IMR-90 (cell line): ENCODE measurements at regions not wholly inside any gene's neighbourhood (a gene's known extent, or its start where the extent isn't known, plus 50 kb on each side); places are given as distances from the start of the nearest gene placed in this dataset.
A peak's percentile ranks its signal among the peaks of the same experiment; 100 is the strongest.

Experiments used
- ATAC-seq: fragments of 200-7000 bp; cut with Tn5 transposase; 2 replicates; pipeline ENCODE4 v1.9.1; 2020; ENCODE audit warnings: low read depth, mild to moderate bottlenecking, moderate library complexity
- BruUV-seq: library from RNA; stranded (reverse); fragments of 400-500 nt; replicated peaks from 2 replicates; lab custom pipeline; 2021; lab: Mats Ljungman, UMichigan
- CTCF ChIA-PET: fragments of 300-600 bp; formaldehyde crosslinking; extraction: SDS; loops from one replicate; lab custom pipeline; 2021; ENCODE audit warnings: antibody characterized with exemption; lab: Yijun Ruan, JAX
- POLR2A ChIA-PET: fragments of 300-600 bp; sonication (Branson Sonifier 250); formaldehyde crosslinking; loops from one replicate; lab custom pipeline; 2022; ENCODE audit warnings: antibody characterized with exemption; ENCODE audit not compliant: unreplicated experiment; lab: Charles Lee
- DNase-seq: peaks from one replicate; pipeline ENCODE4 v3.0.0; 2013
- H2AFZ ChIP-seq: replicated peaks from 2 replicates; pipeline ENCODE3; 2013; ENCODE audit warnings: low read length, mild to moderate bottlenecking; ENCODE audit not compliant: poor library complexity
- H2AK5ac ChIP-seq: 2 replicates; pipeline ENCODE4 v1.6.1; 2013; ENCODE audit warnings: low read depth, low read length, inconsistent platforms
- H2AK9ac ChIP-seq: replicated peaks from 2 replicates; pipeline ENCODE3; 2013; ENCODE audit warnings: mild to moderate bottlenecking, low read depth, low read length, moderate library complexity; ENCODE audit not compliant: poor library complexity
- H2BK120ac ChIP-seq: 2 replicates; pipeline ENCODE4 v1.6.1; 2013; ENCODE audit warnings: low read depth, low read length, inconsistent platforms
- H2BK15ac ChIP-seq: 3 replicates; pipeline ENCODE4 v1.6.1; 2013; ENCODE audit warnings: low read depth, low read length, inconsistent platforms
- H2BK20ac ChIP-seq: 2 replicates; pipeline ENCODE4 v1.6.1; 2013; ENCODE audit warnings: low read depth, mild to moderate bottlenecking, inconsistent platforms, low read length, moderate library complexity
- H2BK5ac ChIP-seq: 2 replicates; pipeline ENCODE4 v1.6.1; 2013; ENCODE audit warnings: mild to moderate bottlenecking, low read depth, low read length, inconsistent platforms; ENCODE audit not compliant: poor library complexity, severe bottlenecking
- H3K14ac ChIP-seq: replicated peaks from 2 replicates; pipeline ENCODE4 v1.6.1; 2013; ENCODE audit warnings: low read depth, low read length, inconsistent platforms
- H3K18ac ChIP-seq: 2 replicates; pipeline ENCODE4 v1.6.1; 2013; ENCODE audit warnings: low read depth, low read length, control low read depth
- H3K23ac ChIP-seq: 2 replicates; pipeline ENCODE4 v1.6.1; 2013; ENCODE audit warnings: low read depth, low read length, inconsistent platforms
- H3K27ac ChIP-seq: 2 replicates; pipeline ENCODE4 v1.5.1; 2013; ENCODE audit warnings: mild to moderate bottlenecking, control low read depth, low read length; ENCODE audit not compliant: insufficient read depth
- H3K27me3 ChIP-seq: 2 replicates; pipeline ENCODE4 v1.6.1; 2013; ENCODE audit warnings: low read length; ENCODE audit not compliant: control insufficient read depth, insufficient read depth
- H3K36me3 ChIP-seq: 2 replicates; pipeline ENCODE4 v1.6.1; 2013; ENCODE audit warnings: low read length, mixed read lengths; ENCODE audit not compliant: control insufficient read depth, insufficient read depth
- H3K4ac ChIP-seq: 2 replicates; pipeline ENCODE4 v1.6.1; 2013; ENCODE audit warnings: low read depth, low read length, inconsistent platforms
- H3K4me1 ChIP-seq: 2 replicates; pipeline ENCODE4 v1.6.1; 2013; ENCODE audit warnings: low read length, mixed read lengths; ENCODE audit not compliant: control insufficient read depth, insufficient read depth
- H3K4me2 ChIP-seq: 2 replicates; pipeline ENCODE4 v1.6.1; 2013; ENCODE audit warnings: low read depth, mild to moderate bottlenecking, control low read depth, low read length, moderate library complexity
- H3K4me3 ChIP-seq: 2 replicates; pipeline ENCODE4 v1.5.1; 2013; ENCODE audit warnings: low read depth, mild to moderate bottlenecking, control low read depth, low read length, moderate library complexity; ENCODE audit not compliant: insufficient read depth
- H3K56ac ChIP-seq: 2 replicates; pipeline ENCODE4 v1.6.1; 2013; ENCODE audit warnings: low read length, inconsistent platforms; ENCODE audit not compliant: insufficient read depth; ENCODE audit errors: extremely low read depth
- H3K79me1 ChIP-seq, 2 experiments: 2 replicates each; pipeline ENCODE4 v1.6.1; 2013; ENCODE audit warnings: low read length in 2 of 2, inconsistent platforms in 1 of 2, low read depth in 1 of 2
- H3K9ac ChIP-seq: 2 replicates; pipeline ENCODE4 v1.6.1; 2013; ENCODE audit warnings: low read depth, low read length, control low read depth
- H3K9me1 ChIP-seq: 2 replicates; pipeline ENCODE4 v1.6.1; 2013; ENCODE audit warnings: low read length, inconsistent platforms; ENCODE audit not compliant: insufficient read depth
- H3K9me3 ChIP-seq: 2 replicates; pipeline ENCODE4 v1.6.1; 2013; ENCODE audit warnings: low read length; ENCODE audit not compliant: control insufficient read depth, insufficient read depth
- H4K20me1 ChIP-seq: 2 replicates; pipeline ENCODE4 v1.6.1; 2013; ENCODE audit warnings: low read length, inconsistent platforms; ENCODE audit not compliant: insufficient read depth
- H4K5ac ChIP-seq: 2 replicates; pipeline ENCODE4 v1.6.1; 2013; ENCODE audit warnings: mild to moderate bottlenecking, low read depth, low read length, control low read depth
- H4K8ac ChIP-seq, 2 experiments: 2 replicates each; pipeline ENCODE4 v1.6.1; 2013; ENCODE audit warnings: low read depth in 2 of 2, low read length in 2 of 2, control low read depth in 1 of 2, inconsistent platforms in 1 of 2
- H4K91ac ChIP-seq: 2 replicates; pipeline ENCODE4 v1.6.1; 2013; ENCODE audit warnings: low read depth, low read length, inconsistent platforms; ENCODE audit not compliant: insufficient read depth
- CEBPB ChIP-seq: IDR thresholded peaks from 2 replicates; pipeline ENCODE4 v1.6.1; 2012; ENCODE audit warnings: low read depth, low read length, improper control_type of control experiment
- CHD1 ChIP-seq: IDR thresholded peaks from 2 replicates; pipeline ENCODE4 v1.6.1; 2012; ENCODE audit warnings: low read depth, low read length, improper control_type of control experiment
- MAZ ChIP-seq: IDR thresholded peaks from 2 replicates; pipeline ENCODE4 v1.6.1; 2012; ENCODE audit warnings: low read depth, mild to moderate bottlenecking, low read length, improper control_type of control experiment, moderate library complexity, borderline replicate concordance
- NFE2L2 ChIP-seq: fragments of 150-350 bp; IDR thresholded peaks from 2 replicates; pipeline ENCODE4 v1.6.1; 2016; ENCODE audit warnings: low read depth, mild to moderate bottlenecking, low read length
- RAD21 ChIP-seq: IDR thresholded peaks from 2 replicates; pipeline ENCODE4 v1.6.1; 2012; ENCODE audit warnings: low read length, improper control_type of control experiment
- RCOR1 ChIP-seq: IDR thresholded peaks from 2 replicates; pipeline ENCODE4 v1.6.1; 2012; ENCODE audit warnings: mild to moderate bottlenecking, low read length, improper control_type of control experiment; ENCODE audit not compliant: insufficient replicate concordance
- SMC3 ChIP-seq: fragments of 150-350 bp; IDR thresholded peaks from 2 replicates; pipeline ENCODE4 v1.6.1; 2016; ENCODE audit warnings: low read depth, mild to moderate bottlenecking, antibody characterized with exemption, low read length, moderate library complexity
- WGBS, 2 experiments: methylation state at CpG; one replicate each; pipeline versions ENCODE4 v1.1.5 to v1.1.7; 2013; ENCODE audit warnings: missing lambda C conversion rate in 2 of 2; ENCODE audit not compliant: insufficient read length in 1 of 2; ENCODE audit errors: extremely low coverage in 2 of 2; 5-methylcytosine and 5-hydroxymethylcytosine counted together
- dilution Hi-C: fragments of 300-500 bp; cut with HindIII; formaldehyde crosslinking; loops from one replicate; pipeline ENCODE4 v1.14.3; 2018; ENCODE audit warnings: low sequenced_read_pairs; ENCODE audit not compliant: unreplicated experiment
- in situ Hi-C: fragments of 300-500 bp; cut with MboI; formaldehyde crosslinking; loops from 3 replicates; pipeline ENCODE4 v1.14.3; 2019; ENCODE audit warnings: low sequenced_read_pairs, inconsistent platforms, mixed read lengths
- intact Hi-C: fragments of 100-400 bp; cut with micrococcal nuclease; formaldehyde crosslinking; loops from 2 replicates; pipeline ENCODE4 v1.10.0; 2022

- WGBS, 2 experiments: 68% methylated on average over 5 of the region's 8 CpGs; no CpG with 5 or more reads in 1 of the 2 experiments
- no peak overlapping the region; the same call in 1 of the 2 replicates for H3K14ac ChIP-seq
- no TSS peak for BruUV-seq
- no peak overlapping the region for H3K23ac ChIP-seq
- no peaks in the 10 kb centered on the region for H3K9me3 ChIP-seq
- ATAC-seq (no peak; the same call in 1 of the 2 replicates), DNase-seq (peak; percentile 59)
- H3K4me1 ChIP-seq: no peaks in the 10 kb centered on the region
- no peak overlapping the region; the same call in 1 of the 2 replicates for H4K91ac ChIP-seq
- peak overlapping the region; percentile 2; the same call in 1 of the 2 replicates for H2BK120ac ChIP-seq
- no peak overlapping the region for H3K9ac ChIP-seq
- ChIA-PET CTCF (no interaction called here), POLR2A (no interaction called here)
- H4K20me1 ChIP-seq: no peaks in the 10 kb centered on the region
- peak overlapping the region; percentile 3; the same call in 1 of the 2 replicates for H3K4ac ChIP-seq
- no peaks in the 10 kb centered on the region for H3K36me3 ChIP-seq
- no peaks in the 10 kb centered on the region for H3K27me3 ChIP-seq
- in situ Hi-C loops: no loop called here
- H4K5ac ChIP-seq: no peak overlapping the region
- no peak overlapping the region for H2BK5ac ChIP-seq
- H2AK5ac ChIP-seq: no peak overlapping the region
- H2AFZ ChIP-seq: peak overlapping the region; percentile 55
- no peak overlapping the region for H2AK9ac ChIP-seq
- H3K4me3 ChIP-seq: no peak overlapping the region
- H2BK20ac ChIP-seq: no peak overlapping the region
- intact Hi-C loops: no loop called here
- H2BK15ac ChIP-seq: no peak overlapping the region
- no peak overlapping the region for H3K56ac ChIP-seq
- H3K18ac ChIP-seq: no peak overlapping the region; the same call in 1 of the 2 replicates
- dilution Hi-C loops: no loop called here
- peak overlapping the region in 1 of 2 experiments; percentile 10; a peak in 1 of 4 replicates for H4K8ac ChIP-seq
- no peaks in the 10 kb centered on the region for H3K9me1 ChIP-seq
- no peak overlapping the region for H3K27ac ChIP-seq
- TF ChIP-seq NFE2L2 (no peak), RAD21 (no peak), CHD1 (no peak), MAZ (no peak), SMC3 (no peak), RCOR1 (no peak), CEBPB (no peak)
- no peak overlapping the region for H3K4me2 ChIP-seq
- H3K79me1 ChIP-seq: no peaks in the 10 kb centered on the region
These were observed 182.2 kb upstream of the DUSP10 start for GRCh38 chr1:221923929-221924598.
